Ectodermal cell (in vitro differentiated cells): ENCODE measurements at regions not wholly inside any gene's neighbourhood (a gene's known extent, or its start where the extent isn't known, plus 50 kb on each side); places are given as distances from the start of the nearest gene placed in this dataset.

Experiments
- H3K27ac ChIP-seq: 2 replicates; pipeline ENCODE4 v1.7.0; 2013; ENCODE audit warnings: mild to moderate bottlenecking, low read depth, low read length; ENCODE audit not compliant: insufficient read depth, poor library complexity, severe bottlenecking
- H3K27me3 ChIP-seq: 2 replicates; pipeline ENCODE4 v1.7.0; 2013; ENCODE audit warnings: mild to moderate bottlenecking, low read length; ENCODE audit not compliant: insufficient read depth, control insufficient read depth, poor library complexity, severe bottlenecking
- H3K36me3 ChIP-seq: one replicate; pipeline ENCODE4 v1.7.0; 2013; ENCODE audit warnings: low read length; ENCODE audit not compliant: control insufficient read depth, insufficient read depth
- H3K4me1 ChIP-seq: one replicate; pipeline ENCODE4 v1.7.0; 2013; ENCODE audit warnings: low read length; ENCODE audit not compliant: control insufficient read depth, insufficient read depth
- H3K4me3 ChIP-seq: 2 replicates; pipeline ENCODE4 v1.7.0; 2013; ENCODE audit warnings: low read depth, low read length, control low read depth; ENCODE audit not compliant: insufficient read depth
- H3K9me3 ChIP-seq: 2 replicates; pipeline ENCODE4 v1.7.0; 2013; ENCODE audit warnings: mild to moderate bottlenecking, low read length, moderate library complexity; ENCODE audit not compliant: control insufficient read depth
- WGBS, 2 experiments: methylation state at CpG; one replicate each; pipeline ENCODE4 v1.1.7; 2013; ENCODE audit warnings: missing lambda C conversion rate in 2 of 2; 5-methylcytosine and 5-hydroxymethylcytosine counted together

DNA sequence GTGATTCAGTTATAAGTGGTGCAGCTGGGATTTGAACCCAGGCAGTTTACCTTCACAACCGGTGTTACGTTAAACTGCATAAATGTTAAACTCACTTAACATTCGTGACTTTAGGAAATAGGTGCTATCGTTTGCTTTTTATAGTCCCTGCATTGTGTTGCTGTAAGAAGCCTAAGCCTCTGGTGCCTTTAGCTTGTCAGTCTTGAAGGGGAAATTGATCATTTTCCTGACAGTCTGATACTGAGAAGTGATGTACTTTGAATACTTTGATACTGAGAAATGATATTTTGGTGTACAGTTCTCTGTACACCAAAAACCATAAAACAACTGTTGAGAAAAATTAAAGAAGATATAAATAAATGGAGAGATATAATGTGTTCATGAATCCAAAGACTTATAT is 52.5 kb upstream of the NEDD9 start:
- Histone ChIP-seq H3K4me3 (no peak overlapping the region), H3K9me3 (peaks cover 3% of the 10 kb centered on the region), H3K36me3 (no peaks in the 10 kb centered on the region), H3K27ac (no peak overlapping the region), H3K27me3 (no peaks in the 10 kb centered on the region), H3K4me1 (peaks cover 2% of the 10 kb centered on the region)
- WGBS, 2 experiments, result 94 to 96% methylated on average over 4 of the region's 4 CpGs

GRCh38 chr6:11283629-11284028 is 51.2 kb upstream of the NEDD9 start:
- WGBS, 2 experiments, result 97 to 100% methylated on average over 2 of the region's 2 CpGs

GRCh38 chr6:11282875-11283274 is 50.4 kb upstream of the NEDD9 start:
- Histone ChIP-seq H3K4me1 (peaks cover 17% of the 10 kb centered on the region), H3K27me3 (no peaks in the 10 kb centered on the region), H3K9me3 (peaks cover 3% of the 10 kb centered on the region), H3K4me3 (no peak overlapping the region), H3K36me3 (no peaks in the 10 kb centered on the region), H3K27ac (no peak overlapping the region)
- 92 to 95% methylated on average over 5 of the region's 5 CpGs for WGBS, 2 experiments

More at GRCh38 chr6:11283629-11284028, 51.2 kb upstream of the NEDD9 start:
- Histone ChIP-seq H3K4me3 (no peak overlapping the region), H3K27me3 (no peaks in the 10 kb centered on the region), H3K9me3 (peaks cover 3% of the 10 kb centered on the region), H3K27ac (no peak overlapping the region), H3K4me1 (peaks cover 10% of the 10 kb centered on the region), H3K36me3 (no peaks in the 10 kb centered on the region)
